Astrocyte (in vitro differentiated cells and primary cell): ENCODE measurements at regions not wholly inside any gene's neighbourhood (a gene's known extent, or its start where the extent isn't known, plus 50 kb on each side); places are given as distances from the start of the nearest gene placed in this dataset.
"Not testable (repeated sequence)": the region's sequence is repeated elsewhere in the genome, so short reads cannot be mapped to it uniquely, and the experiment has no call there.

Experiments
- DNase-seq: peaks from one replicate; pipeline ENCODE4 v3.0.0-alpha.2; 2010; ENCODE audit warnings: low read depth
- FAIRE-seq: peaks from 2 replicates; lab custom pipeline; 2011; peaks lifted over from hg19 to GRCh38; lab: Jason Lieb, UNC
- H2AFZ ChIP-seq: 2 replicates; pipeline ENCODE4 v1.6.0; 2012; ENCODE audit warnings: low read depth, low read length, inconsistent platforms
- H3K27ac ChIP-seq: 2 replicates; pipeline ENCODE4 v1.5.1; 2011; ENCODE audit warnings: low read depth, low read length, inconsistent platforms
- H3K27me3 ChIP-seq: 2 replicates; pipeline ENCODE4 v1.6.0; 2011; ENCODE audit warnings: low read length, inconsistent platforms; ENCODE audit not compliant: insufficient read depth
- H3K36me3 ChIP-seq: 2 replicates; pipeline ENCODE4 v1.5.1; 2011; ENCODE audit warnings: low read length, inconsistent platforms; ENCODE audit not compliant: insufficient read depth
- H3K4me1 ChIP-seq: 2 replicates; pipeline ENCODE4 v1.5.1; 2011; ENCODE audit warnings: low read length, inconsistent platforms; ENCODE audit not compliant: insufficient read depth
- H3K4me2 ChIP-seq: 2 replicates; pipeline ENCODE4 v1.6.0; 2012; ENCODE audit warnings: low read length, inconsistent platforms
- H3K4me3 ChIP-seq: 2 replicates; pipeline ENCODE4 v1.5.1; 2011; ENCODE audit warnings: low read depth, mild to moderate bottlenecking, low read length, inconsistent platforms; ENCODE audit not compliant: insufficient read depth
- H3K79me2 ChIP-seq: 2 replicates; pipeline ENCODE4 v1.6.0; 2012; ENCODE audit warnings: mild to moderate bottlenecking, low read length, inconsistent platforms; ENCODE audit not compliant: insufficient read depth
- H3K9ac ChIP-seq: 2 replicates; pipeline ENCODE4 v1.6.0; 2012; ENCODE audit warnings: mild to moderate bottlenecking, low read length, inconsistent platforms
- H3K9me3 ChIP-seq: 2 replicates; pipeline ENCODE4 v1.5.1; 2012; ENCODE audit warnings: low read depth, mild to moderate bottlenecking, low read length, inconsistent platforms; ENCODE audit not compliant: insufficient read depth
- H4K20me1 ChIP-seq: 2 replicates; pipeline ENCODE4 v1.6.0; 2012; ENCODE audit warnings: low read length, inconsistent platforms; ENCODE audit not compliant: insufficient read depth
- H3K27ac Mint-ChIP-seq: one replicate; pipeline ENCODE4 v1.8.0; 2021; ENCODE audit warnings: mild to moderate bottlenecking, mixed read lengths; ENCODE audit not compliant: unreplicated experiment
- H3K27me3 Mint-ChIP-seq: one replicate; pipeline ENCODE4 v1.8.0; 2021; ENCODE audit warnings: low read depth, mixed read lengths; ENCODE audit not compliant: unreplicated experiment
- H3K36me3 Mint-ChIP-seq: one replicate; pipeline ENCODE4 v1.8.0; 2021; ENCODE audit warnings: low read depth, mixed read lengths; ENCODE audit not compliant: unreplicated experiment
- H3K4me1 Mint-ChIP-seq: one replicate; pipeline ENCODE4 v1.8.0; 2021; ENCODE audit warnings: low read depth, mixed read lengths; ENCODE audit not compliant: unreplicated experiment
- H3K4me3 Mint-ChIP-seq: one replicate; pipeline ENCODE4 v1.8.0; 2021; ENCODE audit warnings: mild to moderate bottlenecking, moderate library complexity, mixed read lengths; ENCODE audit not compliant: unreplicated experiment
- H3K9me3 Mint-ChIP-seq: one replicate; pipeline ENCODE4 v1.8.0; 2021; ENCODE audit warnings: mild to moderate bottlenecking, mixed read lengths; ENCODE audit not compliant: unreplicated experiment
- EZH2 ChIP-seq: IDR thresholded peaks from 2 replicates; pipeline ENCODE4 v1.6.1; 2012; ENCODE audit warnings: mild to moderate bottlenecking, low read length, inconsistent platforms; ENCODE audit not compliant: insufficient read depth
- TF ChIP-seq, protein P1 (sequence below): IDR thresholded peaks from 2 replicates; pipeline ENCODE4 v1.5.1; 2011; ENCODE audit warnings: low read depth, mild to moderate bottlenecking, inconsistent platforms, low read length, moderate library complexity; ENCODE audit not compliant: insufficient read depth

DNA sequence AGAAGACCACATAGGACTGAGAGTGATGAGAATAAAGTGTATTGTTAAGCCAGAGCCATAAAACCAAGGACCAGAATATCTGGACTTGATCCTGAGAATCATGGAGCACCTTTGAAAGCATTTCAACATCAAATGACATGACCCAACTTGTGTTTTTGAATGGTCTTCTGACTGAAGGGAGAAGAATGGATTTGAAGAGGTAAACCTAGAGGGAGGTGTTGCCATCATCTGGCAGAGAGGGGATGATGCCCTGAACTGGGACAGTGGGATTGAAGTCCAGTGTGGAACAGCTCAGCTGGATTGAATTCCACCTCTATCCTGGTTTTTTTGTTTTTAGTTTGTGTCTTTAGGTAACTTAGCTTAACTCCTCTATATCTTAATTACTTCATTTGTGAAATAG, 570.0 kb downstream of the TBC1D32 start:
- no peaks in the 10 kb centered on the region for H3K36me3 Mint-ChIP-seq
- H3K9me3 Mint-ChIP-seq: no peaks in the 10 kb centered on the region
- no peak overlapping the region for H3K27ac Mint-ChIP-seq
- DNase-seq (no peak), FAIRE-seq (no peak)
- Histone ChIP-seq H3K36me3 (no peaks in the 10 kb centered on the region), H3K9me3 (no peaks in the 10 kb centered on the region), H3K4me1 (no peaks in the 10 kb centered on the region), H2AFZ (no peak overlapping the region), H3K4me3 (no peak overlapping the region), H3K9ac (no peak overlapping the region), H3K79me2 (no peaks in the 10 kb centered on the region), H3K4me2 (no peak overlapping the region), H3K27ac (no peak overlapping the region), H4K20me1 (no peaks in the 10 kb centered on the region), H3K27me3 (no peaks in the 10 kb centered on the region)
- no peaks in the 10 kb centered on the region for H3K27me3 Mint-ChIP-seq
- H3K4me3 Mint-ChIP-seq: no peak overlapping the region
- no peak for TF ChIP-seq EZH2
- TF ChIP-seq, protein P1, sequence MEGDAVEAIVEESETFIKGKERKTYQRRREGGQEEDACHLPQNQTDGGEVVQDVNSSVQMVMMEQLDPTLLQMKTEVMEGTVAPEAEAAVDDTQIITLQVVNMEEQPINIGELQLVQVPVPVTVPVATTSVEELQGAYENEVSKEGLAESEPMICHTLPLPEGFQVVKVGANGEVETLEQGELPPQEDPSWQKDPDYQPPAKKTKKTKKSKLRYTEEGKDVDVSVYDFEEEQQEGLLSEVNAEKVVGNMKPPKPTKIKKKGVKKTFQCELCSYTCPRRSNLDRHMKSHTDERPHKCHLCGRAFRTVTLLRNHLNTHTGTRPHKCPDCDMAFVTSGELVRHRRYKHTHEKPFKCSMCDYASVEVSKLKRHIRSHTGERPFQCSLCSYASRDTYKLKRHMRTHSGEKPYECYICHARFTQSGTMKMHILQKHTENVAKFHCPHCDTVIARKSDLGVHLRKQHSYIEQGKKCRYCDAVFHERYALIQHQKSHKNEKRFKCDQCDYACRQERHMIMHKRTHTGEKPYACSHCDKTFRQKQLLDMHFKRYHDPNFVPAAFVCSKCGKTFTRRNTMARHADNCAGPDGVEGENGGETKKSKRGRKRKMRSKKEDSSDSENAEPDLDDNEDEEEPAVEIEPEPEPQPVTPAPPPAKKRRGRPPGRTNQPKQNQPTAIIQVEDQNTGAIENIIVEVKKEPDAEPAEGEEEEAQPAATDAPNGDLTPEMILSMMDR: no peak
- H3K4me1 Mint-ChIP-seq: no peaks in the 10 kb centered on the region

DNA sequence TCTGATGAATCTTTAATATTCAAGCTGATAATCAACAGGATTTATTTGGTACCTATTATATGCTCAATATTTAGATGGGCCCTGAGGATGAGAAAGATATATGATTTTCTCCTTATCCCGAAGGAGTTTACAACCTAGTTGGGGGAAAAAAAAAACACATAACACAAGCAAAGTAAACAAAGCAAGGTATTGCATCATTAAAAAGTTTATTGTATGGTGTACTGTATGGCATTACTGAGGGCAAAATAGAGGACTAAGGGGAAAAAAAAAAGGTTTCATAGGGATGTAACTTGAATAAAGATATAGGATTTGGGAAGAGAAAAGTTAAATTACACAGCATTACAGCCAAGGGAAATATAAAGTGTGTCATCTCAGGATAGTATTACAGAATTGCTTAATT, 574.7 kb downstream of the TBC1D32 start:
- Histone ChIP-seq H3K4me1 (no peaks in the 10 kb centered on the region), H3K4me3 (no peak overlapping the region), H3K27me3 (no peaks in the 10 kb centered on the region), H3K9ac (no peak overlapping the region), H3K4me2 (no peak overlapping the region), H3K36me3 (no peaks in the 10 kb centered on the region), H4K20me1 (no peaks in the 10 kb centered on the region), H3K79me2 (no peaks in the 10 kb centered on the region), H3K9me3 (no peaks in the 10 kb centered on the region), H2AFZ (no peak overlapping the region), H3K27ac (no peak overlapping the region)
- DNase-seq (no peak), FAIRE-seq (no peak)
- no peaks in the 10 kb centered on the region for H3K36me3 Mint-ChIP-seq
- H3K4me1 Mint-ChIP-seq: no peaks in the 10 kb centered on the region
- TF ChIP-seq EZH2: no peak
- TF ChIP-seq, protein P1: no peak
- no peak overlapping the region for H3K27ac Mint-ChIP-seq
- no peaks in the 10 kb centered on the region for H3K27me3 Mint-ChIP-seq
- no peak overlapping the region for H3K4me3 Mint-ChIP-seq
- H3K9me3 Mint-ChIP-seq: no peaks in the 10 kb centered on the region

DNA sequence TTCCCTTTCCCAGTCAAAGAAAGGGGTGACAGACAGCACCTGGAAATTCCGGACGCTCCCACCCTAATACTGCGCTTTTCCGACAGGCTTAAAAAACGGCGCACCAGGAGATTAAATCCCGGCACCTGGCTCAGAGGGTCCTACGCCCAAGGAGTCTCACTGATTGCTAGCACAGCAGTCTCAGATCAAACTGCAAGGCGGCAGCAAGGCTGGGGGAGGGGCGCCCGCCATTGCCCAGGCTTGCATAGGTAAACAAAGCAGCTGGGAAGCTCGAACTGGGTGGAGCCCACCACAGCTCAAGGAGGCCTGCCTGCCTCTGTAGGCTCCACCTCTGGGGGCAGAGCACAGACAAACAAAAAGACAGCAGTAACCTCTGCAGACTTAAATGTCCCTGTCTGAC, 585.7 kb downstream of the TBC1D32 start:
- not testable (repeated sequence) for H3K4me1 Mint-ChIP-seq, FAIRE-seq, DNase-seq, H3K9ac ChIP-seq, H3K36me3 Mint-ChIP-seq, H3K9me3 ChIP-seq, H3K79me2 ChIP-seq, H3K9me3 Mint-ChIP-seq, H3K27me3 ChIP-seq, H3K27ac Mint-ChIP-seq, H3K4me3 Mint-ChIP-seq, H3K27me3 Mint-ChIP-seq, H3K4me1 ChIP-seq, H3K27ac ChIP-seq, H2AFZ ChIP-seq, H4K20me1 ChIP-seq, H3K4me3 ChIP-seq, H3K36me3 ChIP-seq, H3K4me2 ChIP-seq
